ENCODE measurements at regions not wholly inside any gene's neighbourhood (a gene's known extent, or its start where the extent isn't known, plus 50 kb on each side); places are given as distances from the start of the nearest gene placed in this dataset.

- Histone ChIP-seq H3K4me1 (no peaks in the 10 kb centered on the region), H3K36me3 (no peaks in the 10 kb centered on the region), H3K9me3 (no peaks in the 10 kb centered on the region), H3K4me3 (no peak overlapping the region), H3K27ac (no peak overlapping the region), H3K27me3 (no peaks in the 10 kb centered on the region)
- DNase-seq = no peak
- 42% methylated on average over 1 of the region's 1 CpG for WGBS, 2 donors
- TF ChIP-seq CTCF (IDR thresholded peaks at IDR 0.05) (no peak), POLR2AphosphoS5 (IDR thresholded peaks at IDR 0.05) (no peak), POLR2A (IDR thresholded peaks at IDR 0.05) (no peak), EP300 (IDR thresholded peaks at IDR 0.05) (no peak)
- ATAC-seq (ENCODE audit: low FRiP score in 2 of 2) = no peak
Observed at GRCh38 chr5:107129051-107129450, 541.7 kb downstream of the EFNA5 start.

DNA sequence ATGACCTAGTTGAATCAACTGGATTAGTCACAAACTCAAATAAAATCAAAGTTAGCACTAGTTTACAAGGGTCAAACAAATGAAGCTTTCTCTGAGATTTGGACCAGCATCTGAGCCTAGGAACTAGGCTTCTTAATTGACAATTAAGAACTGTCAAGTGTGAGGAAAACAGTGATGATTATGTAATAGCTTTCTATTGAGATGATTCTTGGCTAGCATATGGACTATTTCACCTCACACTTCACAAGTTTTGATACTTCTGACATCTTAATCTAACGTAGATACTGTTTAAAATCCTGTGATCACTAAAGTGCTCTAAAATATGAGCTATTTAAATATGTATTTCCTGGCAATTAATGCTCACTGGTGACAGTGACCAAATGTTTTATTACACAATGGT, 542.9 kb downstream of the EFNA5 start:
- 21 to 24% methylated on average over 1 of the region's 1 CpG for WGBS, 2 donors
- ATAC-seq (ENCODE audit: low FRiP score in 2 of 2) = no peak

DNA sequence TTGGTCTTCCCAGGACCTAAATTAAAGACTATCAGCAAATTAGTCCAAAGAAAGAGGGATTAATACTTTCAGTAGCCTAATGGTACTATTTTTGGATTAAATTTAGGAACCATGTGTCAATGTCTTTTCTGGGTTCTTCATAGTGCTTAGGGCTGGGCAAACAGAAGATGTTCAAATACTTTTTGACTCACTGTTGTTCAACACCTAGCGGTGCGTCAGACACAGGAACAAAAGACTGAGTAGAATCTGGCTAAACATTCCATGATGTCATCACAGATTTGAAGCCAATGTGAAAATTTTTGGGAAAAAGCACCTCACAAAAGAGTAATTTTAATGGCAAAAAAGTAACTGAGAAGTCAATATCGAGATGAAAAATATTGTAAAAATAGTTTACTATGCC, 544.4 kb downstream of the EFNA5 start:
- H3K4me1 ChIP-seq = no peaks in the 10 kb centered on the region
- H3K9me3 ChIP-seq = no peaks in the 10 kb centered on the region
- WGBS, 2 donors = 89 to 93% methylated on average over 3 of the region's 3 CpGs
- no peak for DNase-seq
- no peak for ATAC-seq (ENCODE audit: low FRiP score in 2 of 2)
- no peak overlapping the region for H3K27ac ChIP-seq
- no peak for TF ChIP-seq POLR2AphosphoS5 (IDR thresholded peaks at IDR 0.05)
- TF ChIP-seq CTCF (IDR thresholded peaks at IDR 0.05) = no peak
- no peak overlapping the region for H3K4me3 ChIP-seq
- H3K27me3 ChIP-seq = no peaks in the 10 kb centered on the region
- no peaks in the 10 kb centered on the region for H3K36me3 ChIP-seq

More for the DNA sequence above, 542.9 kb downstream of the EFNA5 start:
- Histone ChIP-seq H3K4me1 (no peaks in the 10 kb centered on the region), H3K27me3 (no peaks in the 10 kb centered on the region), H3K9me3 (no peaks in the 10 kb centered on the region), H3K27ac (no peak overlapping the region), H3K36me3 (no peaks in the 10 kb centered on the region), H3K4me3 (no peak overlapping the region)
- TF ChIP-seq POLR2A (IDR thresholded peaks at IDR 0.05) = no peak
- no peak for DNase-seq

GRCh38 chr5:107124376-107124775, 546.4 kb downstream of the EFNA5 start:
- no peak for TF ChIP-seq POLR2A (IDR thresholded peaks at IDR 0.05)
- no peak for TF ChIP-seq POLR2AphosphoS5 (IDR thresholded peaks at IDR 0.05)
- no peak for TF ChIP-seq CTCF (IDR thresholded peaks at IDR 0.05)
- no peak for TF ChIP-seq EP300 (IDR thresholded peaks at IDR 0.05)
- WGBS, 2 donors = 66 to 72% methylated on average over 1 of the region's 1 CpG
- H3K9me3 ChIP-seq = no peaks in the 10 kb centered on the region

GRCh38 chr5:107123014-107123413, 547.7 kb downstream of the EFNA5 start:
- TF ChIP-seq POLR2A (IDR thresholded peaks at IDR 0.05) = no peak
- TF ChIP-seq EP300 (IDR thresholded peaks at IDR 0.05) = no peak
- TF ChIP-seq CTCF (IDR thresholded peaks at IDR 0.05) = no peak
- no peak for TF ChIP-seq POLR2AphosphoS5 (IDR thresholded peaks at IDR 0.05)
- no peaks in the 10 kb centered on the region for H3K9me3 ChIP-seq
- H3K36me3 ChIP-seq = no peaks in the 10 kb centered on the region
- no peak overlapping the region for H3K27ac ChIP-seq
- no peaks in the 10 kb centered on the region for H3K27me3 ChIP-seq
- DNase-seq (no peak), ATAC-seq (ENCODE audit: low FRiP score in 2 of 2) (no peak)
- 87 to 89% methylated on average over 2 of the region's 2 CpGs for WGBS, 2 donors
- H3K4me1 ChIP-seq = no peaks in the 10 kb centered on the region
- H3K4me3 ChIP-seq = no peak overlapping the region

More at GRCh38 chr5:107124376-107124775, 546.4 kb downstream of the EFNA5 start:
- H3K4me3 ChIP-seq = no peak overlapping the region
- no peaks in the 10 kb centered on the region for H3K36me3 ChIP-seq
- no peak for ATAC-seq (ENCODE audit: low FRiP score in 2 of 2)
- no peak for DNase-seq
- H3K27me3 ChIP-seq = no peaks in the 10 kb centered on the region
- H3K27ac ChIP-seq = no peak overlapping the region
- no peaks in the 10 kb centered on the region for H3K4me1 ChIP-seq
